SJSA1 (cell line): ENCODE measurements at regions not wholly inside any gene's neighbourhood (a gene's known extent, or its start where the extent isn't known, plus 50 kb on each side); places are given as distances from the start of the nearest gene placed in this dataset.

Experiments
- DNase-seq, 2 experiments: peaks; one replicate each; pipeline ENCODE4 v3.0.0-alpha.2; 2015 to 2020; ENCODE audit warnings: low spot score in 2 of 2, low read depth in 1 of 2
- H3K27ac ChIP-seq: fragments of 250-450 bp; sonication (Bioruptor Pico); 2 replicates; pipeline ENCODE4 v1.5.1; 2020; ENCODE audit warnings: mild to moderate bottlenecking, moderate library complexity
- H3K27me3 ChIP-seq: fragments of 250-450 bp; sonication (Bioruptor Pico); replicated peaks from 2 replicates; pipeline ENCODE4 v1.5.1; 2020; ENCODE audit warnings: mild to moderate bottlenecking, moderate library complexity
- H3K36me3 ChIP-seq: fragments of 250-450 bp; sonication (Bioruptor Pico); 2 replicates; pipeline ENCODE4 v1.5.1; 2020; ENCODE audit warnings: mild to moderate bottlenecking
- H3K4me1 ChIP-seq: fragments of 250-450 bp; sonication (Bioruptor Pico); replicated peaks from 2 replicates; pipeline ENCODE4 v1.6.1; 2021; ENCODE audit warnings: mild to moderate bottlenecking
- H3K4me3 ChIP-seq: fragments of 250-450 bp; sonication (Bioruptor Pico); 2 replicates; pipeline ENCODE4 v1.5.1; 2020; ENCODE audit warnings: mild to moderate bottlenecking
- H3K9me3 ChIP-seq: fragments of 250-450 bp; sonication (Bioruptor Pico); replicated peaks from 2 replicates; pipeline ENCODE4 v1.5.1; 2020; ENCODE audit warnings: mild to moderate bottlenecking

DNA sequence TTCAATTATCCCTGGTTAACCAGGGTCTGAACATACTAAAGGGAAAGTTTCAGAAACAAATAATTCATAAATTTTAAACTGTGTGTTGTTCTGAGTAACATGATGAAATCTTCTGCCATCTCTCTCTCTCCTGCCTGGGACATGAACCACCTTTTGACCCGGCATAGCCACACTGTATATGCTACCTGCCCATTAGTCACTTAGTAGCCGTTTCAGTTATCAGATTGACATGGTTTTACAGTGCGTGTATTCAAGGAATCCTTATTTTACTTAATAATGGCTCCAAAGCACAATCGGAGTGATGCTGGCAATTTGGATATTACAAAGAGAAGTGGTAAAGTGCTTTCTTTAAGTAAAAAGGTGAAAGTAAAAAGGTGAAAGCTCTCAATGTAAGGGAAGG lies 227.1 kb upstream of the CCDC179 start:
- Histone ChIP-seq H3K27ac (no peak overlapping the region), H3K4me3 (no peak overlapping the region), H3K36me3 (no peaks in the 10 kb centered on the region), H3K9me3 (no peaks in the 10 kb centered on the region), H3K4me1 (no peaks in the 10 kb centered on the region), H3K27me3 (no peaks in the 10 kb centered on the region)
- DNase-seq, result no peak

GRCh38 chr11:23090659-23091058 lies 230.4 kb upstream of the CCDC179 start:
- no peak for DNase-seq
- Histone ChIP-seq H3K27me3 (no peaks in the 10 kb centered on the region), H3K9me3 (no peaks in the 10 kb centered on the region), H3K27ac (no peak overlapping the region), H3K4me3 (no peak overlapping the region), H3K36me3 (no peaks in the 10 kb centered on the region), H3K4me1 (no peaks in the 10 kb centered on the region)

DNA sequence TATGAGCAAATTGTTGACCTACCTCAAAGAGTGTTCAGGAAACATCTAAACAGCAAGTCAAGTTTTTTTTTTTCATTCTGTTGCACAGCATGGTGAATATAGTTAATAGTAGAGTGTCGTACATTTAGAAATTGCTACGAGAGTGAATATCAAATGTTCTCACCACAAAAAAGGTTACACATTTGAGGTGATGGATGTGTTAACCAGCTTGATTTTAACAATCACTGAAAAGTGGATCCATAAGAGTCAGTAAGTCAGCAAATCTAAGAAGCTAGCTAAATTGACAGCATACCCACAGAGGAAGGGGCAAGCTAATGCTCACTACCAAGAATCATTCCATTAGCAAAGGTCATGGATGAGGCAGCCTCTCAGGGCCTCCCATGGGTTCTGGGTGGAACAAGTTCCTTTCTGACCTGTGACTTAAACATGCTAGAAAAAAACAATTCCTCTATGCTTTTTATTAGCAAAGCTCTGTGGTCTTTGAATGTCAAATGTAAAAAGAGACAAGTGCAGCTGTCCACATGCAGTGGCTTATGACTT lies 235.4 kb upstream of the CCDC179 start:
- Histone ChIP-seq H3K27me3 (no peaks in the 10 kb centered on the region), H3K9me3 (no peaks in the 10 kb centered on the region), H3K27ac (no peak overlapping the region), H3K36me3 (no peaks in the 10 kb centered on the region), H3K4me1 (no peaks in the 10 kb centered on the region), H3K4me3 (no peak overlapping the region)
- no peak for DNase-seq

DNA sequence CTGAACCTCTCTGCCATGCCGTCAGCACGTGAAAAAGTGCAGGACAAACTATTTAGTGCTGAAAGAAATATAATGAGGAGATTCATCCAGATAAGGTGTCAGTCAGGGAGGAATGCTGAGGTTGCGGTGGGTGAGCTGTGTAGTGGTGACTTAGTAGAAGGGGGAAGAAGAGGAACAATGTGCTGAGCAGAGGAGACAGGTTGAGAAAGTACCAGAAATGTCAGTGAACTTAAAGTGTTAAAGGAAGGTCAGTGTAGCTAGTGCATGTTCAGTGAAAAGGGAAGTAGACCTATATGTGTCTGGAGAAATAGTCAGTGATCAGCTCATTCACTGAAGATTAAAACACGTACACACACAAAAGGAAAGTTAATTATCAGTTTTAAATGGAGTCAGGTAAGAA lies 237.6 kb upstream of the CCDC179 start:
- Histone ChIP-seq H3K27me3 (no peaks in the 10 kb centered on the region), H3K27ac (no peak overlapping the region), H3K9me3 (no peaks in the 10 kb centered on the region), H3K36me3 (no peaks in the 10 kb centered on the region), H3K4me3 (no peak overlapping the region), H3K4me1 (no peaks in the 10 kb centered on the region)
- no peak for DNase-seq

GRCh38 chr11:23099256-23099655 lies 239.0 kb upstream of the CCDC179 start:
- no peak overlapping the region for H3K27ac ChIP-seq
- H3K4me3 ChIP-seq, result no peak overlapping the region
- H3K36me3 ChIP-seq, result no peaks in the 10 kb centered on the region
- no peaks in the 10 kb centered on the region for H3K4me1 ChIP-seq
- DNase-seq, result no peak
- H3K9me3 ChIP-seq, result no peaks in the 10 kb centered on the region
- H3K27me3 ChIP-seq, result no peaks in the 10 kb centered on the region

DNA sequence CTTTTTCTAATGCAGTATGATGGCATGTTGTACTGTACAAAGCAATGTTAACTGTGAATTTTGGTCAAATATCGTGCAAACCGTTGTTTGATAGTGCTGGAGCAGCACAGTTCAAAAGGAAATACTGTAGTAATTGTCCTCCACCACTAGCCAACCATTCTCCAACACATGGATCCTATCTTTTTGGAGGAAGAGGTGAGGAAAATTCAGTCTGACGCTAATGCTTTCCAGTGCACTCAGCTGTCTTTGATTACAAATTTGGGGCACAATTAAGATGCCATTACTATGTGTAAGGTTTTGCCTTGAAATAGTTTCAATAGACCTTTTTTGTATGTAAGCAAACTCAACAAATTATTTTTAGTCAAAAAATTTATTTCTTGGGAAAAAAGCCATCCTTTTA lies 240.5 kb upstream of the CCDC179 start:
- Histone ChIP-seq H3K4me1 (no peaks in the 10 kb centered on the region), H3K4me3 (no peak overlapping the region), H3K9me3 (no peaks in the 10 kb centered on the region), H3K36me3 (no peaks in the 10 kb centered on the region), H3K27me3 (no peaks in the 10 kb centered on the region), H3K27ac (no peak overlapping the region)
- DNase-seq, result no peak

DNA sequence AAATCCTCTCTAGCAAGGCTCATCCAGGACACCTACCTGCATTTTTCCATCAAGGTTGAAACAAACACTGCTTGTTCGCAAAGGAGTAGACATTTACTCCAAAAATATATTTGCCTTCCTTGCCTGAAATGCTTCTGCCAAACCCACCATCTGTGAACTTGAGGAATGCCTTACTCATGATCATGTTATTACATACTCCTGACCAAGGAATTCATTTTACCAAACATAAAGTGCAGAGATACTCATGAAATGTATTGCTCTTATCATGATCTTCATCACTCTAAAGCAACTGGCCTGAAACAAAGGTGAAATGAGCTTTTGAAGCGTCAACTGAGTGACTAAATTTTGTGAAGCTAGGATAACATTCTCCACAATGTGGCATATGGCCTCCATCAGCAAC lies 243.1 kb upstream of the CCDC179 start:
- no peak for DNase-seq
- Histone ChIP-seq H3K27me3 (no peaks in the 10 kb centered on the region), H3K4me1 (no peaks in the 10 kb centered on the region), H3K9me3 (no peaks in the 10 kb centered on the region), H3K36me3 (no peaks in the 10 kb centered on the region), H3K4me3 (no peak overlapping the region), H3K27ac (no peak overlapping the region)

DNA sequence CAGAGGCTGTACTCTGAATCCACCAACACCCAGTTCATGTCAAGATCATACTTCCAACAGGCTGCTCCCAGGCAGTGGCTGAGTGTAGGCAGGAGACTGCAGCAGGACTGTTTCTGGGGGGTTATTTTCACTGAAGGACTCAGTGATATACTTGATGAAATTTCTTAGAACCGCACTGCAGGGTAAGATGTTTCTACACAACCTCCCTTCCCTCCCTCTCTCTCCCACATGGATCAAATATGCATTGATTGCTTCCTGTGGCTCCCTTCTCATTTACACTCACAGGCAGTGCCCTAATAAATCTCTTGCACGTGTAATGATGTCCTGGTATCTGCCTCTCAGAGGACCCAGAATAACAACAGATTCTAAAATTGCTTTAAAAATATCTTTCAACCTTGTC lies 251.3 kb upstream of the CCDC179 start:
- Histone ChIP-seq H3K36me3 (no peaks in the 10 kb centered on the region), H3K9me3 (no peaks in the 10 kb centered on the region), H3K4me3 (no peak overlapping the region), H3K27me3 (no peaks in the 10 kb centered on the region), H3K27ac (no peak overlapping the region), H3K4me1 (no peaks in the 10 kb centered on the region)
- no peak for DNase-seq

- Histone ChIP-seq H3K4me1 (no peaks in the 10 kb centered on the region), H3K4me3 (no peak overlapping the region), H3K9me3 (no peaks in the 10 kb centered on the region), H3K27me3 (no peaks in the 10 kb centered on the region), H3K27ac (no peak overlapping the region), H3K36me3 (no peaks in the 10 kb centered on the region)
- DNase-seq, result no peak
Observed at GRCh38 chr11:23112390-23112789, 252.1 kb upstream of the CCDC179 start.

DNA sequence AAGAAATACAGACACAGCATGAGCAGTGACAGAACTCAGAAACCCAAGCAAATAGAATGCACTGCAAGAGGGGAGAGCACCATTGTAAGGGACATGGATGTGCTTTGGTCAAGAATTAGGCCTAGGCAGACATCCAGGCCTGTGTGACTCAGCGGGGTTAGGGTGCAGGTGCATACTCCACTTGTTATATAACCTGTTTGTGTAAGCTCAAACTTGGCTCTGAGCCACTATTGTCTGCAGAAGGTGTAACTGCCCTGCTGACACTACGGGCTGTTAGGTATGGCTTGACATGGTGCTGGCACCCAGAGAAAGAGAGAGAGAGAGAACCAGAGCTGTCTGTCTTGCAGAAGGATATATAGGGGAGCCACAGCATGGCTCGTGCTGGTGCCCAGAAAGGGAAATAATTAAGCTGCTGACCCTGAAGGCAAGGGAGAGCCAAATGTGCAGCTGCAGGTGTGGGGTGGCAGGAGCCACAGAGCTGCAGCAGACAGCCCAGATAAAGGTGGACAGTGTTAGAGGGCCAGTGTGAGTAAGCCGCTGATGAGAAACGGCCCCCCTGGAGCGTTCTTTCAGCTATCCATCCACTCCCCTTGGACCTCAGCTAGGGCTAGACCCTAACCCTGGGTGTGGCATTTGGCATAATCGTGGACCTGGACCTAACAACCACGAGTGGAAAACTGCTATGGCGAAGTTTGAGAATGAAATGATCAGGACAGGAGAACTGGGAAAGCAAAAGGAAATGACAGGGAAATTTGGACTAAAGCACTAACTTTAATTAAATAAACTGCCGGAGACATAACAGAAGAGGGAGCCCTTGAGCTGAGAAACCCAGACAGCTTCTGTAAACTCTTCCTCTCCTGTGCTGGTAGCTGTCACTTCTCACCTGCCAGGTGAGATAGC lies 253.0 kb upstream of the CCDC179 start:
- Histone ChIP-seq H3K9me3 (no peaks in the 10 kb centered on the region), H3K4me1 (no peaks in the 10 kb centered on the region), H3K4me3 (no peak overlapping the region), H3K27ac (no peak overlapping the region), H3K27me3 (no peaks in the 10 kb centered on the region), H3K36me3 (no peaks in the 10 kb centered on the region)
- DNase-seq, result peak in 1 of 2 experiments; percentile 14

- no peaks in the 10 kb centered on the region for H3K27me3 ChIP-seq
- H3K27ac ChIP-seq, result no peak overlapping the region
- H3K4me3 ChIP-seq, result no peak overlapping the region
- DNase-seq, result no peak
- no peaks in the 10 kb centered on the region for H3K4me1 ChIP-seq
- no peaks in the 10 kb centered on the region for H3K36me3 ChIP-seq
- H3K9me3 ChIP-seq, result no peaks in the 10 kb centered on the region
Observed at GRCh38 chr11:23113887-23114216, 253.6 kb upstream of the CCDC179 start.

- Histone ChIP-seq H3K27me3 (no peaks in the 10 kb centered on the region), H3K4me3 (no peak overlapping the region), H3K9me3 (no peaks in the 10 kb centered on the region), H3K4me1 (no peaks in the 10 kb centered on the region; the same call in 1 of the 2 replicates), H3K27ac (no peak overlapping the region), H3K36me3 (no peaks in the 10 kb centered on the region)
- DNase-seq, result no peak
Observed at GRCh38 chr11:23123753-23124152, 263.5 kb upstream of the CCDC179 start.

DNA sequence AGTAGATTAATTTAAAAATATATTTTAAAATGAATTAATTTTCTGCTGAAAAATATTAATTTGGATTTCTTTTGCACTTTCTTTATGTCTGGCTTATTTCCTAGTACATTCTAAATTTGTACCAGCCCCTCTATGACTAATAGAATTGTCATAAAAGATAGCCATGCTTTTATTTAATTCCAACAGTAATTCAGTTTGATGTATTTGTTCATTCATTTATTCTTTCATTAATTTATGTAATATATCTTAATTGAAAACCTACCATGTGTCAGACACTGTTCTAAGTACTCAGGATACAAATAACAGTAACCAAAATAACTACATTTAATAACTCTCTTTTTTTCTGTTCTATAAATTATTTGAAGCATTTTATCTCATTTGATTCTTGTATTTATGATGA lies 264.0 kb upstream of the CCDC179 start:
- H3K4me1 ChIP-seq, result no peaks in the 10 kb centered on the region; the same call in 1 of the 2 replicates
- no peak overlapping the region for H3K4me3 ChIP-seq
- H3K27ac ChIP-seq, result no peak overlapping the region
- no peaks in the 10 kb centered on the region for H3K36me3 ChIP-seq
- DNase-seq, result no peak
- H3K27me3 ChIP-seq, result no peaks in the 10 kb centered on the region
- no peaks in the 10 kb centered on the region for H3K9me3 ChIP-seq

GRCh38 chr11:23124996-23125395 lies 264.7 kb upstream of the CCDC179 start:
- no peak overlapping the region for H3K27ac ChIP-seq
- H3K27me3 ChIP-seq, result no peaks in the 10 kb centered on the region
- no peaks in the 10 kb centered on the region for H3K36me3 ChIP-seq
- H3K9me3 ChIP-seq, result no peaks in the 10 kb centered on the region
- no peak overlapping the region for H3K4me3 ChIP-seq
- no peaks in the 10 kb centered on the region; the same call in 1 of the 2 replicates for H3K4me1 ChIP-seq
- DNase-seq, result no peak
